ENCODE measurements at regions not wholly inside any gene's neighbourhood (a gene's known extent, or its start where the extent isn't known, plus 50 kb on each side); places are given as distances from the start of the nearest gene placed in this dataset.

DNA sequence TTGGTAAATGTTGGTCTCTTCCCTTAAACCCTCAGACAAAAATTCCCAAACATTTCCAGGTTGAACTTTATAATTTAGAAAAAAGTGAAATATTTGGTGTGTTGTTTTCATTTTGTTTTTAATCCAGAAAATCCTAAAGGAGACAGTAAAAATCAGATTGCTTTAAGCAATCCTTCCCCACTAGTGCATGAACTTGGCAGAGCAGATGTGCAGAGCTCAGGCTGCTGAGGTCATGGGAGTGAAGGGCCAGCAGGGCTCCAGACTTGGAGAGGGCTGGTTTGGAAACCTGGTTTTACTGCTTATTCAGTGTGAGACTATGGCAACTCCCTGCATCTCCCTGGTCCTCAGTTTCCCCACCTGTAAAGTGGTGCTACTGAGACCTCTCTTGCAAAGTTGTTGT lies 66.7 kb upstream of the TEX51 start:
- Histone ChIP-seq H3K27ac (replicated peaks) (no peak overlapping the region), H3K36me3 (no peaks in the 10 kb centered on the region), H3K4me3 (no peak overlapping the region), H3K9me3 (replicated peaks) (no peaks in the 10 kb centered on the region), H3K4me1 (no peaks in the 10 kb centered on the region), H3K27me3 (ENCODE audit: low read depth) (peaks cover under 1% of the 10 kb centered on the region)
- DNase-seq, result no peak
- TF ChIP-seq CTCF (IDR thresholded peaks at IDR 0.05; ENCODE audit: borderline replicate concordance), result no peak
- intact Hi-C loops (cut with micrococcal nuclease), result no loop called here

- intact Hi-C loops (cut with micrococcal nuclease), result no loop called here
- no peak for TF ChIP-seq CTCF (IDR thresholded peaks at IDR 0.05; ENCODE audit: borderline replicate concordance)
- no peak for DNase-seq
These were observed 65.9 kb upstream of the TEX51 start for GRCh38 chr2:126832757-126833156.

GRCh38 chr2:126834006-126834659 lies 64.6 kb upstream of the TEX51 start:
- Histone ChIP-seq H3K27ac (replicated peaks) (no peak overlapping the region), H3K4me1 (no peaks in the 10 kb centered on the region), H3K27me3 (ENCODE audit: low read depth) (peaks cover 20% of the 10 kb centered on the region), H3K36me3 (no peaks in the 10 kb centered on the region), H3K4me3 (no peak overlapping the region), H3K9me3 (replicated peaks) (no peaks in the 10 kb centered on the region)
- DNase-seq, result no peak
- intact Hi-C loops (cut with micrococcal nuclease), result no loop called here
- TF ChIP-seq CTCF (IDR thresholded peaks at IDR 0.05; ENCODE audit: borderline replicate concordance), result no peak

More at GRCh38 chr2:126832757-126833156, 65.9 kb upstream of the TEX51 start:
- peaks cover 8% of the 10 kb centered on the region for H3K27me3 ChIP-seq (ENCODE audit: low read depth)
- no peaks in the 10 kb centered on the region for H3K9me3 ChIP-seq (replicated peaks)
- H3K4me1 ChIP-seq, result no peaks in the 10 kb centered on the region
- H3K27ac ChIP-seq (replicated peaks), result no peak overlapping the region
- H3K36me3 ChIP-seq, result no peaks in the 10 kb centered on the region
- no peak overlapping the region for H3K4me3 ChIP-seq

GRCh38 chr2:126835261-126835660 lies 63.4 kb upstream of the TEX51 start:
- DNase-seq, result no peak
- Histone ChIP-seq H3K27ac (replicated peaks) (no peak overlapping the region), H3K36me3 (no peaks in the 10 kb centered on the region), H3K27me3 (ENCODE audit: low read depth) (peaks cover 30% of the 10 kb centered on the region), H3K9me3 (replicated peaks) (no peaks in the 10 kb centered on the region), H3K4me1 (no peaks in the 10 kb centered on the region), H3K4me3 (no peak overlapping the region)
- TF ChIP-seq CTCF (IDR thresholded peaks at IDR 0.05; ENCODE audit: borderline replicate concordance), result no peak
- intact Hi-C loops (cut with micrococcal nuclease), result no loop called here

- H3K27me3 ChIP-seq (ENCODE audit: low read depth), result peaks cover 36% of the 10 kb centered on the region
- no peaks in the 10 kb centered on the region for H3K4me1 ChIP-seq
- no peak for DNase-seq
- intact Hi-C loops (cut with micrococcal nuclease), result no loop called here
- no peak for TF ChIP-seq CTCF (IDR thresholded peaks at IDR 0.05; ENCODE audit: borderline replicate concordance)
- no peak overlapping the region for H3K4me3 ChIP-seq
- no peak overlapping the region for H3K27ac ChIP-seq (replicated peaks)
- no peaks in the 10 kb centered on the region for H3K9me3 ChIP-seq (replicated peaks)
- H3K36me3 ChIP-seq, result no peaks in the 10 kb centered on the region
These were observed 62.9 kb upstream of the TEX51 start for GRCh38 chr2:126835831-126836230.
